ENCODE measurements at regions not wholly inside any gene's neighbourhood (a gene's known extent, or its start where the extent isn't known, plus 50 kb on each side); places are given as distances from the start of the nearest gene placed in this dataset.

DNA sequence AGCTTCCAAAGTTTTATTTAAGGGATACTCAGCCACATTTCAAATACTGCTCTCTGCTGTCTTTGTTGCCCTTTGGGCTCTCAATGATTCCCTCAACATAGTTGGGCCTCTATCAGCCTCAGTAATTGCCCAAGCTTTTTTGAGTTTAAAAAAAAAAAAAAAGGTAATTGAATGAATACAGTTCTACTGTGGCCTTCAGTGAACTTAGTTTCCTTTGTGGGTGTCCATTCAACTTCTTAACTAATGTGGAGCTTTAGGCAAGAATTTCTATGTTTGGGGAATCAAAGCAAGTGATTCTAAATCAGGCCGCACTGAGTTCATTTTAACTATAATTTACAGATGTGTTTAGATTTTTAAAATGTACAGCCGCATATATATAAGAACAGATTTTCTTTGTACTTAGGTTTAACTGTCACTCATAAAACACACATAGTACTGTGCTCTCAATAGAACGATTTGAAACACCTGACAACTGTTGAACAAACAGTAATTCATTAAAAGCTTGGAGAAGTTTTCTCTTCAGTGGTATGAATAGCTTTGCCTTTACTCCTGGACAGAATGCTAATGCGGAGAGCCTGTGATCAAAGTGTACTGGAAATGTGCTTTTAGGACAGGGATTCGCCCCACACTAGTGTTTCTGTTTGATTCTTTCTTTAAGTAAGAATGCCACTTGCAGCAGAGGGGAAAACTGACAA is 844.9 kb upstream of the SEMA6D start:
- ATAC-seq (no peak), FAIRE-seq (no peak), DNase-seq (ENCODE audit: low read depth, low spot score) (no peak)
- no peaks in the 10 kb centered on the region for H3K36me3 ChIP-seq (ENCODE audit: control insufficient read depth in 2 of 2, insufficient read depth in 2 of 2, low read length in 1 of 2)
- 51% methylated on average over 5 of the region's 5 CpGs for WGBS (ENCODE audit: insufficient coverage, insufficient replicate concordance, low lambda C conversion rate, missing lambda C conversion rate)
- no peaks in the 10 kb centered on the region for H3K79me2 ChIP-seq (ENCODE audit: control insufficient read depth, insufficient read depth, low read length)
- no TSS peak for BruUV-seq (replicated peaks)
- ChIA-PET CTCF (interaction anchor here (0.6 kb wide), 2 partner anchors 230 to 1117 kb away, joined by 3 read pairs; no protein-coding TSS in a partner anchor), SMC1A (ENCODE audit: uncharacterized antibody, unreplicated experiment) (interaction anchor here (0.6 to 1.3 kb wide), 2 partner anchors 113 to 139 kb away, joined by 3 to 4 read pairs; no protein-coding TSS in a partner anchor), POLR2A (no interaction called here), RAD21 (ENCODE audit: unreplicated experiment) (no interaction called here)
- intact Hi-C loops (cut with micrococcal nuclease; ENCODE audit: unreplicated experiment): no loop called here
- H2AFZ ChIP-seq (ENCODE audit: control insufficient read depth, low read depth, low read length): no peak overlapping the region
- H3K27ac ChIP-seq (ENCODE audit: control insufficient read depth, insufficient read depth): no peak overlapping the region
- H3K27me3 ChIP-seq (replicated peaks in 1 of 2; ENCODE audit: control insufficient read depth in 2 of 2, insufficient read depth in 2 of 2, low read length in 1 of 2): no peaks in the 10 kb centered on the region
- H3K9ac ChIP-seq (ENCODE audit: control insufficient read depth, insufficient read depth, low read length): no peak overlapping the region
- no peak overlapping the region for H3K4me2 ChIP-seq (ENCODE audit: control insufficient read depth, insufficient read depth)
- H3K9me3 ChIP-seq (replicated peaks; ENCODE audit: control insufficient read depth, insufficient read depth, low read length): no peaks in the 10 kb centered on the region
- no peaks in the 10 kb centered on the region for H4K20me1 ChIP-seq (ENCODE audit: control insufficient read depth, insufficient read depth)
- H3K4me3 ChIP-seq: no peak overlapping the region
- in situ Hi-C loops (cut with MboI): no loop called here
- TF ChIP-seq SMARCA5 (IDR thresholded peaks at IDR 0.05) (no peak), HCFC1 (IDR thresholded peaks at IDR 0.05; ENCODE audit: low read length) (no peak), EP300 (IDR thresholded peaks at IDR 0.05; ENCODE audit: borderline replicate concordance in 1 of 2, control insufficient read depth in 1 of 2, low read depth in 2 of 2, low read length in 2 of 2) (no peak), SUPT20H (IDR thresholded peaks at IDR 0.05; ENCODE audit: borderline replicate concordance, control insufficient read depth, low read depth, low read length) (no peak), ZNF207 (IDR thresholded peaks at IDR 0.05; ENCODE audit: borderline replicate concordance) (no peak), GATAD2B (conservative IDR thresholded peaks at IDR 0.05; ENCODE audit: low read depth) (no peak), SIN3A (IDR thresholded peaks at IDR 0.05; ENCODE audit: low read depth, low read length) (no peak), RB1 (IDR thresholded peaks at IDR 0.05; ENCODE audit: borderline replicate concordance) (no peak), HDAC6 (IDR thresholded peaks at IDR 0.05; ENCODE audit: unreplicated experiment) (no peak), ESRRA (IDR thresholded peaks at IDR 0.05; ENCODE audit: low read length) (no peak), BRCA1 (IDR thresholded peaks at IDR 0.05; ENCODE audit: low read depth, low read length) (no peak)
- TF ChIP-seq, protein P1, sequence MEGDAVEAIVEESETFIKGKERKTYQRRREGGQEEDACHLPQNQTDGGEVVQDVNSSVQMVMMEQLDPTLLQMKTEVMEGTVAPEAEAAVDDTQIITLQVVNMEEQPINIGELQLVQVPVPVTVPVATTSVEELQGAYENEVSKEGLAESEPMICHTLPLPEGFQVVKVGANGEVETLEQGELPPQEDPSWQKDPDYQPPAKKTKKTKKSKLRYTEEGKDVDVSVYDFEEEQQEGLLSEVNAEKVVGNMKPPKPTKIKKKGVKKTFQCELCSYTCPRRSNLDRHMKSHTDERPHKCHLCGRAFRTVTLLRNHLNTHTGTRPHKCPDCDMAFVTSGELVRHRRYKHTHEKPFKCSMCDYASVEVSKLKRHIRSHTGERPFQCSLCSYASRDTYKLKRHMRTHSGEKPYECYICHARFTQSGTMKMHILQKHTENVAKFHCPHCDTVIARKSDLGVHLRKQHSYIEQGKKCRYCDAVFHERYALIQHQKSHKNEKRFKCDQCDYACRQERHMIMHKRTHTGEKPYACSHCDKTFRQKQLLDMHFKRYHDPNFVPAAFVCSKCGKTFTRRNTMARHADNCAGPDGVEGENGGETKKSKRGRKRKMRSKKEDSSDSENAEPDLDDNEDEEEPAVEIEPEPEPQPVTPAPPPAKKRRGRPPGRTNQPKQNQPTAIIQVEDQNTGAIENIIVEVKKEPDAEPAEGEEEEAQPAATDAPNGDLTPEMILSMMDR (IDR thresholded peaks at IDR 0.05 in 2 of 3, conservative IDR thresholded peaks at IDR 0.05 in 1 of 3; ENCODE audit: control insufficient read depth in 2 of 3, extremely low read depth in 1 of 3, insufficient read depth in 1 of 3, low read depth in 3 of 3, low read length in 3 of 3): no peak
- H3K4me1 ChIP-seq (ENCODE audit: control insufficient read depth, insufficient read depth, low read length): no peaks in the 10 kb centered on the region

Data from GM12878 (cell line).